Activated naive CD4-positive, alpha-beta T cell treated with anti-CD3 and anti-CD28 coated beads, Interleukin-2, amount 10 ng/mL, durations not matched to agents 7 days and 5 days (primary cell): ENCODE measurements at regions not wholly inside any gene's neighbourhood (a gene's known extent, or its start where the extent isn't known, plus 50 kb on each side); places are given as distances from the start of the nearest gene placed in this dataset.

Experiments
- CTCF ChIA-PET: fragments of 350-600 bp; sonication (Branson Sonifier 250); formaldehyde crosslinking; loops from one replicate; lab custom pipeline; 2021; ENCODE audit warnings: antibody characterized with exemption; lab: Charles Lee
- DNase-seq: peaks from one replicate; pipeline ENCODE4 v3.0.0-alpha.2; 2020
- H3K27ac Mint-ChIP-seq: one replicate; pipeline ENCODE4 v1.8.0; 2021; ENCODE audit warnings: mild to moderate bottlenecking, moderate library complexity, mixed read lengths
- H3K27me3 Mint-ChIP-seq: one replicate; pipeline ENCODE4 v1.8.0; 2021; ENCODE audit warnings: mild to moderate bottlenecking, mixed read lengths
- H3K36me3 Mint-ChIP-seq: one replicate; pipeline ENCODE4 v1.8.0; 2021; ENCODE audit warnings: mixed read lengths
- H3K4me1 Mint-ChIP-seq: one replicate; pipeline ENCODE4 v1.8.0; 2021; ENCODE audit warnings: mixed read lengths
- H3K4me3 Mint-ChIP-seq: one replicate; pipeline ENCODE4 v1.8.0; 2021; ENCODE audit warnings: mild to moderate bottlenecking, moderate library complexity, mixed read lengths
- H3K9me3 Mint-ChIP-seq: one replicate; pipeline ENCODE4 v1.8.0; 2021; ENCODE audit warnings: mixed read lengths

- no peak for DNase-seq
- Mint-ChIP-seq H3K27me3 (no peaks in the 10 kb centered on the region), H3K27ac (no peak overlapping the region), H3K9me3 (no peaks in the 10 kb centered on the region), H3K4me1 (no peaks in the 10 kb centered on the region), H3K4me3 (no peak overlapping the region), H3K36me3 (no peaks in the 10 kb centered on the region)
- CTCF ChIA-PET = interaction anchor here (0.6 kb wide), 1 partner anchor 504 kb away, joined by 3 read pairs; no protein-coding TSS in a partner anchor
Observed at GRCh38 chr13:97520061-97520460, 86.1 kb downstream of the RAP2A start.

DNA sequence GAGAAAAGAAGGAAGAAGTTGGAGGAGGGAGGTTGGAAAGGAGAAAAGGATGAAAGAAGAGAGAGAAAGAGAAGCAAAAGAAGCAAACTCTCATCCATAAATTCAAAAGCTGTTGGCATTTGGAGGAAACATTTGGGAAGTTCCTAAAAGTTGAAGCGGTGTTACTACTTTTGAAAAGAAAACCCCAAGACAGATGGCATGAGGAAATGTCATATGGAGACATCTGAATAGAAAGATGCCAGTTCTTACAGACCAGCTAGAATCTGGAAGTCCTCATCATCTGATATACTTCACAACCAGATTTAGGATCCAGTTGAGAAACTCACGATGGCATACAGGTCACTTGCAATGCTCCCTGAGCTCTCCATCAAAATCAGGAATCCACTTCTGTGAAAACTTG, 86.9 kb downstream of the RAP2A start:
- Mint-ChIP-seq H3K4me3 (no peak overlapping the region), H3K27ac (no peak overlapping the region), H3K36me3 (no peaks in the 10 kb centered on the region), H3K27me3 (no peaks in the 10 kb centered on the region), H3K4me1 (no peaks in the 10 kb centered on the region), H3K9me3 (no peaks in the 10 kb centered on the region)
- CTCF ChIA-PET = no interaction called here
- no peak for DNase-seq

GRCh38 chr13:97521726-97522125, 87.8 kb downstream of the RAP2A start:
- CTCF ChIA-PET = no interaction called here
- H3K27ac Mint-ChIP-seq = no peak overlapping the region
- no peak for DNase-seq
- H3K36me3 Mint-ChIP-seq = no peaks in the 10 kb centered on the region
- H3K4me3 Mint-ChIP-seq = no peak overlapping the region
- H3K4me1 Mint-ChIP-seq = no peaks in the 10 kb centered on the region
- H3K9me3 Mint-ChIP-seq = no peaks in the 10 kb centered on the region
- H3K27me3 Mint-ChIP-seq = no peaks in the 10 kb centered on the region

- CTCF ChIA-PET = no interaction called here
- Mint-ChIP-seq H3K27ac (no peak overlapping the region), H3K4me1 (no peaks in the 10 kb centered on the region), H3K36me3 (no peaks in the 10 kb centered on the region), H3K4me3 (no peak overlapping the region), H3K27me3 (no peaks in the 10 kb centered on the region), H3K9me3 (no peaks in the 10 kb centered on the region)
- no peak for DNase-seq
Observed at GRCh38 chr13:97522243-97522642, 88.3 kb downstream of the RAP2A start.

DNA sequence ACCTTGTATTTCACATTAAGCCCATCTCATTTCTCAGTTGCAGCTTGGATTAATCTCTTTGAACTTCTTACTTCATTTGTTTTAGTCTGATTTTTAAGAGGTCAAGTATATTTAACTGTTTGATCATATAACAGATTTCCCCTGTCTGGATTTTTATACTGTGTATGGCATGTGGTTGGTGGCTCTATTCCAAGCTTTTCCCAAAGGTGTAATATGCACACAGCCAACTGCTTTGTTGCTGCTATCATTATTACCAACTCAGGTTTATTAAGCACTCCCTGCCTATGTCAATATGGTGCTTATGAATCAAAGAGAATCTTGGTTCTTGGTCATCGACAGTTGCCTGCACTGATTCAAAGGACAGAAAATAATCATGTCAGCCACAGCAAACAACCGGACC, 92.6 kb downstream of the RAP2A start:
- Mint-ChIP-seq H3K27ac (no peak overlapping the region), H3K9me3 (no peaks in the 10 kb centered on the region), H3K27me3 (no peaks in the 10 kb centered on the region), H3K4me1 (no peaks in the 10 kb centered on the region), H3K4me3 (no peak overlapping the region), H3K36me3 (no peaks in the 10 kb centered on the region)
- DNase-seq = no peak
- CTCF ChIA-PET = no interaction called here

GRCh38 chr13:97528518-97528917, 94.5 kb downstream of the RAP2A start:
- CTCF ChIA-PET = interaction anchor here (0.9 kb wide), 1 partner anchor 162 kb away, joined by 3 read pairs; no protein-coding TSS in a partner anchor
- Mint-ChIP-seq H3K4me3 (no peak overlapping the region), H3K9me3 (no peaks in the 10 kb centered on the region), H3K4me1 (no peaks in the 10 kb centered on the region), H3K27me3 (no peaks in the 10 kb centered on the region), H3K36me3 (no peaks in the 10 kb centered on the region), H3K27ac (no peak overlapping the region)
- no peak for DNase-seq

- DNase-seq = no peak
- no peak overlapping the region for H3K4me3 Mint-ChIP-seq
- no peaks in the 10 kb centered on the region for H3K9me3 Mint-ChIP-seq
- CTCF ChIA-PET = no interaction called here
- no peaks in the 10 kb centered on the region for H3K4me1 Mint-ChIP-seq
- no peaks in the 10 kb centered on the region for H3K27me3 Mint-ChIP-seq
- no peaks in the 10 kb centered on the region for H3K36me3 Mint-ChIP-seq
- H3K27ac Mint-ChIP-seq = no peak overlapping the region
Observed at GRCh38 chr13:97534540-97534939, 100.6 kb downstream of the RAP2A start.

GRCh38 chr13:97535614-97536013, 101.6 kb downstream of the RAP2A start:
- no peaks in the 10 kb centered on the region for H3K4me1 Mint-ChIP-seq
- CTCF ChIA-PET = no interaction called here
- no peaks in the 10 kb centered on the region for H3K36me3 Mint-ChIP-seq
- H3K27me3 Mint-ChIP-seq = no peaks in the 10 kb centered on the region
- H3K9me3 Mint-ChIP-seq = no peaks in the 10 kb centered on the region
- DNase-seq = no peak
- H3K27ac Mint-ChIP-seq = no peak overlapping the region
- H3K4me3 Mint-ChIP-seq = no peak overlapping the region

DNA sequence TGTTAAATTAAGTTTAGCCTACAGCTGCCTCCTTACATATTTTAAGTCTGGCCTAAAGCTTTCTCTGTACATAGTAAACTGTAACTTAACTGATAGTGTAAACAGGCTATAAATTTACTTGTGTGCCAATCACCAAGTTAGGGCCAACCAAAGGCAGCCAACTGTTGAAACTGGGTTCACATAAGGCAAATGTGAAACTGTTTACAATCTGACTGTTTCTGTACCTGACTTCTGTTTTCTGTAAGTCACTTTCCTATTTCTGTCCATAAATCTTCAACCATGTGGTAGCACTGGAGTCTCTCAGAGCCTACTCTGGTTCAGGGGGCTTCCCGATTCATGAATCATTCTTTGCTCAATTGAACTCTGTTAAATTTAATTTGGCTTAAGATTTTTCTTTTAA, 103.1 kb downstream of the RAP2A start:
- no peak for DNase-seq
- CTCF ChIA-PET = no interaction called here
- Mint-ChIP-seq H3K9me3 (no peaks in the 10 kb centered on the region), H3K4me3 (no peak overlapping the region), H3K36me3 (no peaks in the 10 kb centered on the region), H3K27me3 (peaks cover 3% of the 10 kb centered on the region), H3K27ac (no peak overlapping the region), H3K4me1 (no peaks in the 10 kb centered on the region)

DNA sequence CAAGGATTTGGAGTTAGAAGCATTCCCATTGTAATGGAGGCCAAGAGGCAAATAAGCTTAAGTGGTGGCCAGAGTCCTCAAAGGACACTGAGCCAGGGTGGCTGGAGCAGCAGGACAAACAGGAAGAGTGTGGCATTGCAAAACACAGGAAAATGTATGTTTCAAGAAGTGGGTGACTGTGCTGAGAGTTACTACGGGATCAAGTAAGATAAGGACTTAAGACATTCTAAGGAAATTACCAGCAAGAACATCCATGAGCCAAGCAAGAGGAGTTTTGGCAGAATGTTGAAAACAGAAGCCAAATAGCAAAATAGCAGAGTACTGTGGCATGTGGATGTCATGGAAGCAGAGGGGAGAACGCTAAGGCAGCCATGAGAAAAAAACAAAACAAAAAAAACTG, 104.2 kb downstream of the RAP2A start:
- CTCF ChIA-PET = no interaction called here
- Mint-ChIP-seq H3K4me1 (no peaks in the 10 kb centered on the region), H3K4me3 (no peak overlapping the region), H3K27me3 (peaks cover 3% of the 10 kb centered on the region), H3K27ac (no peak overlapping the region), H3K9me3 (no peaks in the 10 kb centered on the region), H3K36me3 (no peaks in the 10 kb centered on the region)
- DNase-seq = no peak

DNA sequence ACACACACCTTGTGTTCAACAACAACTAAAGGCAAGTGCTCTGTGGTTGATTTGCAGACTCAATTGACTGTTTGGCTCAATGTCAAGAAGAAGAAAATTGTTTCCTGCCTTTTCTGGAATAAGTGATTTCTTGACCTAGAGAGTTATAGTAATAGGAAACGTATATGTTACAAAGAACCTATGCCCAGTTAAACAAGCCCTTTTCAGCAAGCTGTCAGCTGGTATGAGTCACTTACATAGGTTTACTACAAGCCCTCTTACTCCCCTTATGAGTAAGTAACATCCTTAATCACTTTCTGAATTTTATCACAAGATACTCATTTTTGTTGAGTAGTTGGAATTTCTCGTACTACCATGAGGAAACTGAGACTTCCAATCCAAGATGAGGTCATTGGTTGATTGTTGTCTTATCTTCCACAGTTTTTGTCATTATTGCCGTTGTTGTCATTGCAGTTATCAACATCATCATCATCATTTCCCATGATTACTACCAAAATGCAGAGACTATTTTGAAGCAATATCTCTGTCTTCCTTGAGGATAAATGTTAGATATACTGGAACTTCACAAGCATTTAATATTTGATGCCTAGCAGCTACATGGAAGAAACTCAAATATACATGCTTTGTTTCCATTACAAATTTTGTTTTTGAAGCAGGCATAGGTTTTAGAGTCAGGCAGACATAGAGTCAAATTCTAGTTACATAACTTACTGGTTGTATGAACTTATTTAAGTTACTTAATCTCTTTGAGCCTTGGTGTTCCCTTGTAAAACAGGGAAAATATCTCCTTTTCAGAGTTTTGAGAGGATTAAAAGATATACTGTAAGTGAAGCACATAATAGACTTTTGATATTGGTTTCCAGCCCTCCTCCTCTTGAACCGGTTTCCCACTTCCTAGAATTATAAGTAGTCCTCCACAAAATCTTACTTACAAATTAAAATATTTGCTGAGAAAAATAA, 106.0 kb downstream of the RAP2A start:
- H3K36me3 Mint-ChIP-seq = no peaks in the 10 kb centered on the region
- no peak overlapping the region for H3K27ac Mint-ChIP-seq

DNA sequence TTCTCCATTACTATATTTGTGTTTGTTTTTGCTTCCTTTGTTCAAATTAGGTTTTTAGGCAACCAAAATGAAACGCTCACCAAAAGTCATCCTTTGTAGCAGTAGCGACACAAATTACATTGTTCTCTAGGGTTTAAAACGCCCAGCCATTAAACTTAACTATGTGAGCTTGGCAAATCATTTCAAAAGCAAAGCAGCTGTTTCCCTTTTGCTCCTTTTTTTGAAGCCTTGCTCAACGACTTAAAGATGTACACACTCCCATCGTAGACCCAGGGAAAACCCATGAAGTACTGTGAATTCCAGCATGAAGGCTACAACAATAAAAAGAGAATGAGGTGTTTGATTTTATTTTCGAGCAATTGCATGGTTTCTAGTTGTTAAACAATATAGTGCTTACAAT, 106.7 kb downstream of the RAP2A start:
- Mint-ChIP-seq H3K4me1 (no peaks in the 10 kb centered on the region), H3K27me3 (peaks cover 3% of the 10 kb centered on the region), H3K27ac (no peak overlapping the region), H3K36me3 (no peaks in the 10 kb centered on the region), H3K9me3 (no peaks in the 10 kb centered on the region), H3K4me3 (no peak overlapping the region)
- CTCF ChIA-PET = no interaction called here
- no peak for DNase-seq

More for the DNA sequence above, 106.0 kb downstream of the RAP2A start:
- Mint-ChIP-seq H3K4me3 (no peak overlapping the region), H3K4me1 (no peaks in the 10 kb centered on the region), H3K9me3 (no peaks in the 10 kb centered on the region), H3K27me3 (peaks cover 3% of the 10 kb centered on the region)
- CTCF ChIA-PET = no interaction called here
- no peak for DNase-seq

DNA sequence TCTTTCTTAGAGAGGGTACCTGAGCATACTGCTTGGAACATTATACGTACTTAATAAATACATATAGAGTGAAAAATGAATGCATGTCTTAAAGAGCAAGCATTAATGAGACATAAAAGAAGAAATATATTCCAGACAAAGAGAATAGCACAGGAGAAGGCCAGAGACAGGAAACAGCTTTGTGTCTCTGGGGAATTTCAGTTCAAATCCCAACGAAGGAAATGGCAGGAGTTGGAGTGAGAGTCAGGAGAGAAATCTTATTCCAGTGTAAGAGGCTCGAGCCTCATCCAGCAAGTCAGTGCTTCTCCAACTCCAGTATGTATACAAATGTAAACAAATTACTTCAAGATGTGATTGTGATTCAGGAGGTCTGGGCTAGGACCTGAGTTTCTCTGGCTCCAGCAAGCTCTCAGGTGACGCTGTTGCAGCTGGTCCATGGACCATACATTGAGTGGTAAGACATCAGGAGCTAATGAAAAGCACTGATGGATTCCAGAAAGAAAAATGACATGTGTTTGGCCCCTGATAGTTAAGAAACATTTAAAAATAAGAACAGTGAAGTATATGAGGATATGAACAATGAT, 108.2 kb downstream of the RAP2A start:
- CTCF ChIA-PET = no interaction called here

DNA sequence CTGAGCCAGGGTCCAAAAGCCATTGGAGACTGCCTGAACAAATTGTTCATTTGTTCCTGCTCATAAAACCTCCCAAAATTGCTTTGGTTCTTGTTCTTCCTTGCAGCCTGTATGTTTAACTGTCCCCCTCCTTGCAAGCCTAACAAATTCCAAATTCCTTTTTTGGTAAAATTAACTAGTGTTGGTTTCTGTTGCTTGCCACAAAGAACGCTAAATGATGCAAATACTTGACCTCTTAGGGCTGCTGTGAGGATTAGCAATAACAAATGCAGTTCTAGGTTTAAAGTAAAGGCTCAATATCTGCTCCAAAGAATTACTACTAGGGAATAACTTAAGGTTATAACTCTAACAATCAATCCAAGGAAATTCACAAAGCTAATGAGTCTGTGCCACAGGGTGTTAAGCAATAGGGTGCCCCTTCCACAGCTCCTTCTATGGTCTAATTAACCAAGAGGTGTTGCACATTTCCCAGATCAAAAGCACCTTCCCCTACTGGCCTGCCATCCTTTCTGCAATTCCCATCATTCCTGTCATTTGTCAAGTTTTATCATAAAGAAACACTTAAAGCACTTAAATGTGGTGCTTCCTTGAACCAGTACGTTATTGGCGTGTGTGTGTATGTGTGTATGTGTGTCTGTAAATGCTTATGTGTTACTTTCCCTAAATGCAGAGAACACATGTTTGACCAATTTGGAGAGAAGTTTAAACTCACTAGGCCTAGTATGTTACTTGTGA, 110.2 kb downstream of the RAP2A start:
- H3K27me3 Mint-ChIP-seq = peaks cover 3% of the 10 kb centered on the region
- no peak overlapping the region for H3K27ac Mint-ChIP-seq
- H3K4me3 Mint-ChIP-seq = no peak overlapping the region
- no peak for DNase-seq
- CTCF ChIA-PET = no interaction called here
- H3K36me3 Mint-ChIP-seq = no peaks in the 10 kb centered on the region
- no peaks in the 10 kb centered on the region for H3K4me1 Mint-ChIP-seq
- no peaks in the 10 kb centered on the region for H3K9me3 Mint-ChIP-seq

More for the DNA sequence above, 108.2 kb downstream of the RAP2A start:
- Mint-ChIP-seq H3K4me3 (no peak overlapping the region), H3K27ac (no peak overlapping the region), H3K9me3 (no peaks in the 10 kb centered on the region), H3K36me3 (no peaks in the 10 kb centered on the region), H3K4me1 (no peaks in the 10 kb centered on the region), H3K27me3 (peaks cover 3% of the 10 kb centered on the region)
- no peak for DNase-seq
